Smooth muscle cell (in vitro differentiated cells): ENCODE measurements at regions not wholly inside any gene's neighbourhood (a gene's known extent, or its start where the extent isn't known, plus 50 kb on each side); places are given as distances from the start of the nearest gene placed in this dataset.

Experiments
- DNase-seq: peaks from one replicate; lab custom pipeline; 2025; ENCODE audit not compliant: unreplicated experiment; lab: John Stamatoyannopoulos, UW
- H2AFZ ChIP-seq: fragments of 200-600 bp; sonication (generic); 2 replicates; pipeline ENCODE4 v1.6.0; 2016; ENCODE audit warnings: antibody characterized with exemption, low read depth, mild to moderate bottlenecking
- H3F3A ChIP-seq: fragments of 200-600 bp; sonication (generic); 2 replicates; pipeline ENCODE4 v1.6.0; 2017; ENCODE audit warnings: antibody characterized with exemption, low read depth
- H3K27ac ChIP-seq: fragments of 200-600 bp; sonication (generic); 2 replicates; pipeline ENCODE4 v1.5.1; 2016; ENCODE audit warnings: low read depth, mild to moderate bottlenecking
- H3K27me3 ChIP-seq: fragments of 200-600 bp; sonication (generic); 2 replicates; pipeline ENCODE4 v1.6.1; 2016; ENCODE audit warnings: low read depth, mild to moderate bottlenecking
- H3K36me3 ChIP-seq: fragments of 200-600 bp; sonication (generic); 2 replicates; pipeline ENCODE4 v1.5.1; 2016; ENCODE audit warnings: low read depth
- H3K4me1 ChIP-seq: fragments of 200-600 bp; sonication (generic); 2 replicates; pipeline ENCODE4 v1.5.1; 2016; ENCODE audit warnings: low read depth
- H3K4me2 ChIP-seq: fragments of 200-600 bp; sonication (generic); 2 replicates; pipeline ENCODE4 v1.6.0; 2016; ENCODE audit warnings: mild to moderate bottlenecking
- H3K4me3 ChIP-seq: fragments of 200-600 bp; sonication (generic); 2 replicates; pipeline ENCODE4 v1.5.1; 2016; ENCODE audit warnings: mild to moderate bottlenecking
- H3K79me2 ChIP-seq: fragments of 200-600 bp; sonication (generic); 2 replicates; pipeline ENCODE4 v1.6.0; 2016; ENCODE audit warnings: low read depth, mild to moderate bottlenecking
- H3K9ac ChIP-seq: fragments of 200-600 bp; sonication (generic); 2 replicates; pipeline ENCODE4 v1.6.0; 2016; ENCODE audit warnings: low read depth
- H3K9me3 ChIP-seq: fragments of 200-600 bp; sonication (generic); replicated peaks from 2 replicates; pipeline ENCODE4 v1.5.1; 2016; ENCODE audit warnings: low read depth
- H4K20me1 ChIP-seq: fragments of 200-600 bp; sonication (generic); 2 replicates; pipeline ENCODE4 v1.6.0; 2016; ENCODE audit warnings: low read depth
- CTCF ChIP-seq: fragments of 200-600 bp; sonication (generic); IDR thresholded peaks from 2 replicates; pipeline ENCODE4 v1.5.1; 2017; ENCODE audit warnings: borderline replicate concordance, mild to moderate bottlenecking, antibody characterized with exemption; ENCODE audit not compliant: insufficient read depth, poor library complexity, severe bottlenecking
- WGBS: methylation state at CpG from one replicate; pipeline ENCODE4 v1.1.7; 2016; ENCODE audit warnings: low lambda C conversion rate; 5-methylcytosine and 5-hydroxymethylcytosine counted together

GRCh38 chr11:92276773-92277172 lies 52.2 kb downstream of the FAT3 start:
- H3K4me2 ChIP-seq: no peak overlapping the region
- no peak overlapping the region for H3K4me3 ChIP-seq
- H3K36me3 ChIP-seq: no peaks in the 10 kb centered on the region
- H3K9me3 ChIP-seq: no peaks in the 10 kb centered on the region
- DNase-seq: no peak
- H3K4me1 ChIP-seq: peaks cover 6% of the 10 kb centered on the region
- H3F3A ChIP-seq: no peaks in the 10 kb centered on the region
- TF ChIP-seq CTCF: no peak
- no peaks in the 10 kb centered on the region for H3K79me2 ChIP-seq
- WGBS: 72% methylated on average over 3 of the region's 3 CpGs
- no peak overlapping the region for H3K9ac ChIP-seq
- no peak overlapping the region for H2AFZ ChIP-seq
- no peak overlapping the region for H3K27ac ChIP-seq
- no peaks in the 10 kb centered on the region for H3K27me3 ChIP-seq
- no peaks in the 10 kb centered on the region for H4K20me1 ChIP-seq

GRCh38 chr11:92277871-92278270 lies 53.3 kb downstream of the FAT3 start:
- TF ChIP-seq CTCF: no peak
- no peak overlapping the region for H3K27ac ChIP-seq
- no peak overlapping the region for H2AFZ ChIP-seq
- 83% methylated on average over 1 of the region's 1 CpG for WGBS
- H3F3A ChIP-seq: no peaks in the 10 kb centered on the region
- H3K9ac ChIP-seq: no peak overlapping the region
- H4K20me1 ChIP-seq: no peaks in the 10 kb centered on the region
- no peaks in the 10 kb centered on the region for H3K9me3 ChIP-seq
- no peaks in the 10 kb centered on the region for H3K79me2 ChIP-seq
- peaks cover 6% of the 10 kb centered on the region for H3K4me1 ChIP-seq
- no peaks in the 10 kb centered on the region for H3K36me3 ChIP-seq
- no peak overlapping the region for H3K4me2 ChIP-seq
- H3K27me3 ChIP-seq: no peaks in the 10 kb centered on the region
- no peak for DNase-seq
- no peak overlapping the region for H3K4me3 ChIP-seq

GRCh38 chr11:92278791-92279433 lies 54.3 kb downstream of the FAT3 start:
- TF ChIP-seq CTCF: no peak
- Histone ChIP-seq H3F3A (no peaks in the 10 kb centered on the region), H3K4me2 (no peak overlapping the region), H3K4me3 (no peak overlapping the region), H2AFZ (no peak overlapping the region), H3K9me3 (no peaks in the 10 kb centered on the region), H3K27ac (no peak overlapping the region), H3K79me2 (no peaks in the 10 kb centered on the region), H3K4me1 (no peaks in the 10 kb centered on the region), H3K9ac (no peak overlapping the region), H4K20me1 (no peaks in the 10 kb centered on the region), H3K36me3 (no peaks in the 10 kb centered on the region), H3K27me3 (no peaks in the 10 kb centered on the region)
- no peak for DNase-seq
- WGBS: 92% methylated on average over 1 of the region's 1 CpG

DNA sequence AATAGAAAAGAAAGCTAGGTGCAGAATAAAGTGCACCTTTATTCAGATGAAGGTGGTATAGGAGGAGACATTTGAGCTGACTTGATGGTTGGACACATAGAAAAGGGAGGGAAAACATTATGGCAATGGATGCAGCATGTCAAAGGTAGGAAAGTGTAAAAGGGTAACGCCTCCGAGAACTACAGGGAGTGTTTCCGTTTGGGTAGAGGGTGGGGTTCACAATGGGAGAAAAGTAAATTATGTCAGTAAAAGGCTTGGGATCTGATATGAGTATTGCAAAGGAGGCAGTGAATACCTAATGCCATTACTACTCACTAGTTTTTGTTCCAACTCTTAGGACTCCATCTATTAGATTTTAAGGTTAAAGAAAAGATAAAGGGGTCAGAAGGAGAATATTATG lies 59.5 kb downstream of the FAT3 start:
- H3K4me3 ChIP-seq: no peak overlapping the region

More for the DNA sequence above, 59.5 kb downstream of the FAT3 start:
- Histone ChIP-seq H4K20me1 (no peaks in the 10 kb centered on the region), H3K27me3 (no peaks in the 10 kb centered on the region), H3K9me3 (no peaks in the 10 kb centered on the region), H3K36me3 (no peaks in the 10 kb centered on the region), H3K4me2 (no peak overlapping the region), H2AFZ (no peak overlapping the region), H3K9ac (no peak overlapping the region), H3F3A (no peaks in the 10 kb centered on the region), H3K4me1 (peaks cover 6% of the 10 kb centered on the region), H3K79me2 (no peaks in the 10 kb centered on the region), H3K27ac (no peak overlapping the region)
- TF ChIP-seq CTCF: no peak
- 83% methylated on average over 3 of the region's 3 CpGs for WGBS
- no peak for DNase-seq
